ENCODE measurements at regions not wholly inside any gene's neighbourhood (a gene's known extent, or its start where the extent isn't known, plus 50 kb on each side); places are given as distances from the start of the nearest gene placed in this dataset.

DNA sequence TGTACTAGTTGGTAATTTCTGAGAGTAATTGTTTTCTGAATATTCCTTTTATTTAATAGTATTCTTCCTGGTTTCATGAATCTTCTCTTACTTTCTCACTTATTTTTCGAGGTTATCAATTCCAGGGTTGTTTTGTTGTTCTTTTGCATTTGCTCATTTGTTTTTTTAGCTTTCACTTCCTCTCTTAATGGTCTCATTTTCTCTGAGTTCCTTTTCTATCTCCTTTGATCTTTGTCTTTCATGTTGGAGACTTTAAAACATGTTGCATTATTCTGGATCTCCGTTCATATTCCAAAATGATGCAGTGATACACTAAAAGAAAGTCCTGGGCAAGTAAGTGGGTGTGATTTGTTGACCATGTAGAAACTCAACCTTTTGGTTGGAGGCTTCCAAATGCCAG is 345.3 kb upstream of the SLC35B3 start:
- CTCF ChIA-PET = no interaction called here

More for the DNA sequence above, 345.3 kb upstream of the SLC35B3 start:
- Histone ChIP-seq H2BK5ac (ENCODE audit: low read depth, low read length, poor library complexity, severe bottlenecking) (no peak overlapping the region), H2AK5ac (ENCODE audit: low read depth, low read length) (no peak overlapping the region), H3K18ac (ENCODE audit: low read depth, low read length) (no peak overlapping the region), H3K27ac (ENCODE audit: insufficient read depth, low read length) (no peak overlapping the region), H3K9me1 (ENCODE audit: insufficient read depth, low read length) (no peaks in the 10 kb centered on the region), H4K20me1 (ENCODE audit: insufficient read depth, low read length) (no peaks in the 10 kb centered on the region), H3K4me3 (ENCODE audit: insufficient read depth, low read depth, low read length) (no peak overlapping the region), H4K5ac (ENCODE audit: low read depth, low read length) (no peak overlapping the region), H2BK15ac (ENCODE audit: low read depth, low read length) (no peak overlapping the region), H3K4ac (ENCODE audit: low read depth, low read length) (no peak overlapping the region), H3K14ac (replicated peaks; ENCODE audit: low read depth, low read length) (no peak overlapping the region), H3K36me3 (ENCODE audit: control insufficient read depth, insufficient read depth, low read length) (no peaks in the 10 kb centered on the region), H3K56ac (ENCODE audit: extremely low read depth, insufficient read depth, low read length) (no peak overlapping the region), H2AFZ (replicated peaks; ENCODE audit: low read length, poor library complexity) (no peak overlapping the region), H3K79me1 (ENCODE audit: low read depth in 1 of 2, low read length in 2 of 2) (no peaks in the 10 kb centered on the region), H3K4me1 (ENCODE audit: control insufficient read depth, insufficient read depth, low read length) (no peaks in the 10 kb centered on the region), H3K9ac (ENCODE audit: low read depth, low read length) (no peak overlapping the region), H2BK20ac (ENCODE audit: low read depth, low read length) (no peak overlapping the region), H3K4me2 (ENCODE audit: low read depth, low read length) (no peak overlapping the region), H2AK9ac (replicated peaks; ENCODE audit: low read depth, low read length, poor library complexity) (no peak overlapping the region), H4K8ac (ENCODE audit: low read depth in 2 of 2, low read length in 2 of 2) (no peak overlapping the region), H4K91ac (ENCODE audit: insufficient read depth, low read depth, low read length) (no peak overlapping the region), H2BK120ac (ENCODE audit: low read depth, low read length) (no peak overlapping the region), H3K23ac (ENCODE audit: low read depth, low read length) (no peak overlapping the region), H3K9me3 (ENCODE audit: control insufficient read depth, insufficient read depth, low read length) (peaks cover 8% of the 10 kb centered on the region), H3K27me3 (ENCODE audit: control insufficient read depth, insufficient read depth, low read length) (no peaks in the 10 kb centered on the region)
- dilution Hi-C loops (cut with HindIII; ENCODE audit: low sequenced_read_pairs, unreplicated experiment) = no loop called here
- BruUV-seq (replicated peaks) = no TSS peak
- intact Hi-C loops (cut with micrococcal nuclease) = no loop called here
- no peak for ATAC-seq (ENCODE audit: low read depth)
- TF ChIP-seq, protein P1, sequence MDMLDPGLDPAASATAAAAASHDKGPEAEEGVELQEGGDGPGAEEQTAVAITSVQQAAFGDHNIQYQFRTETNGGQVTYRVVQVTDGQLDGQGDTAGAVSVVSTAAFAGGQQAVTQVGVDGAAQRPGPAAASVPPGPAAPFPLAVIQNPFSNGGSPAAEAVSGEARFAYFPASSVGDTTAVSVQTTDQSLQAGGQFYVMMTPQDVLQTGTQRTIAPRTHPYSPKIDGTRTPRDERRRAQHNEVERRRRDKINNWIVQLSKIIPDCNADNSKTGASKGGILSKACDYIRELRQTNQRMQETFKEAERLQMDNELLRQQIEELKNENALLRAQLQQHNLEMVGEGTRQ (IDR thresholded peaks at IDR 0.05; ENCODE audit: low read depth, low read length) = no peak
- TF ChIP-seq RAD21 (IDR thresholded peaks at IDR 0.05; ENCODE audit: low read length) (no peak), MAZ (IDR thresholded peaks at IDR 0.05; ENCODE audit: borderline replicate concordance, low read depth, low read length) (no peak), RFX5 (IDR thresholded peaks at IDR 0.05; ENCODE audit: low read depth, low read length) (no peak), SMC3 (IDR thresholded peaks at IDR 0.05; ENCODE audit: low read depth, low read length) (no peak), RCOR1 (IDR thresholded peaks at IDR 0.05; ENCODE audit: insufficient replicate concordance, low read length) (no peak), BHLHE40 (IDR thresholded peaks at IDR 0.05; ENCODE audit: low read depth, low read length) (no peak), NFE2L2 (IDR thresholded peaks at IDR 0.05; ENCODE audit: low read depth, low read length) (no peak), POLR2A (IDR thresholded peaks at IDR 0.05; ENCODE audit: low read depth, low read length) (no peak), FOS (IDR thresholded peaks at IDR 0.05; ENCODE audit: low read depth, low read length) (no peak), CEBPB (IDR thresholded peaks at IDR 0.05; ENCODE audit: low read depth, low read length) (no peak), CHD1 (IDR thresholded peaks at IDR 0.05; ENCODE audit: low read depth, low read length) (no peak)
- TF ChIP-seq, protein P2, sequence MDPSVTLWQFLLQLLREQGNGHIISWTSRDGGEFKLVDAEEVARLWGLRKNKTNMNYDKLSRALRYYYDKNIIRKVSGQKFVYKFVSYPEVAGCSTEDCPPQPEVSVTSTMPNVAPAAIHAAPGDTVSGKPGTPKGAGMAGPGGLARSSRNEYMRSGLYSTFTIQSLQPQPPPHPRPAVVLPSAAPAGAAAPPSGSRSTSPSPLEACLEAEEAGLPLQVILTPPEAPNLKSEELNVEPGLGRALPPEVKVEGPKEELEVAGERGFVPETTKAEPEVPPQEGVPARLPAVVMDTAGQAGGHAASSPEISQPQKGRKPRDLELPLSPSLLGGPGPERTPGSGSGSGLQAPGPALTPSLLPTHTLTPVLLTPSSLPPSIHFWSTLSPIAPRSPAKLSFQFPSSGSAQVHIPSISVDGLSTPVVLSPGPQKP (IDR thresholded peaks at IDR 0.05; ENCODE audit: borderline replicate concordance, low read depth, low read length) = no peak
- no CpG with 5 or more reads among the region's 2 CpGs for WGBS, 2 experiments (ENCODE audit: extremely low coverage in 2 of 2, insufficient read length in 1 of 2)
- in situ Hi-C loops (cut with MboI; ENCODE audit: low sequenced_read_pairs) = no loop called here
- POLR2A ChIA-PET (ENCODE audit: unreplicated experiment) = no interaction called here
- no peak for DNase-seq
